Osteocyte (in vitro differentiated cells): ENCODE measurements at regions not wholly inside any gene's neighbourhood (a gene's known extent, or its start where the extent isn't known, plus 50 kb on each side); places are given as distances from the start of the nearest gene placed in this dataset.
"Not testable (repeated sequence)": the region's sequence is repeated elsewhere in the genome, so short reads cannot be mapped to it uniquely, and the experiment has no call there.

Experiments used
- DNase-seq: peaks from one replicate; pipeline ENCODE4 v3.0.0; 2021; ENCODE audit warnings: mixed read lengths; ENCODE audit not compliant: unreplicated experiment; ENCODE audit errors: extremely low spot score
- H3K27ac Mint-ChIP-seq: one replicate; pipeline ENCODE4 v1.8.0; 2021; ENCODE audit warnings: mild to moderate bottlenecking, mixed read lengths; ENCODE audit not compliant: unreplicated experiment
- H3K27me3 Mint-ChIP-seq: one replicate; pipeline ENCODE4 v1.8.0; 2021; ENCODE audit warnings: mixed read lengths; ENCODE audit not compliant: unreplicated experiment
- H3K36me3 Mint-ChIP-seq: one replicate; pipeline ENCODE4 v1.8.0; 2021; ENCODE audit warnings: mixed read lengths; ENCODE audit not compliant: unreplicated experiment
- H3K4me1 Mint-ChIP-seq: one replicate; pipeline ENCODE4 v1.8.0; 2021; ENCODE audit warnings: mixed read lengths; ENCODE audit not compliant: unreplicated experiment
- H3K4me3 Mint-ChIP-seq: one replicate; pipeline ENCODE4 v1.8.0; 2021; ENCODE audit warnings: mild to moderate bottlenecking, moderate library complexity, mixed read lengths; ENCODE audit not compliant: unreplicated experiment
- H3K9me3 Mint-ChIP-seq: one replicate; pipeline ENCODE4 v1.8.0; 2021; ENCODE audit warnings: mixed read lengths; ENCODE audit not compliant: unreplicated experiment
- CTCF ChIP-seq: fragments of 200-600 bp; sonication (generic); IDR thresholded peaks from 2 replicates; pipeline ENCODE4 v1.5.0; 2021; ENCODE audit warnings: antibody characterized with exemption, mild to moderate bottlenecking, moderate library complexity

DNA sequence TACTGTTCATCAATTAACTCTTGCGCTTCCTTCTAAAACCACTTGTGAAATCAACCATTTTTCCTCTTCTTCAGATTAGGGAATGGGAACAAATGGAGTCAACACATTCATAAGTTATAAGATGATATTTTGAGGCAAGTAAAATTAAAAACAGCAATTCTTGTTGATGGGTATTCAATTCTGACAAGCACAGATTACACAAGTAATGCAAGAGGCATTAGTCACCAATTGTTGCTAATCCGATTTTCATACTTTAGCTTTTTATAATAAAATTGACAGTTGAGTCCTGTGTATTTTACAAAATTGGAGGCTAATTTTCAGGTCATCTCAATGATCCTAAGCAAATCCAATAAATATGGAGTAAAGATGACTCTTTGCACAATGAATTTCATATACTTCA is 918.4 kb upstream of the SOX9 start:
- no peaks in the 10 kb centered on the region for H3K4me1 Mint-ChIP-seq
- H3K4me3 Mint-ChIP-seq: no peak overlapping the region
- H3K27ac Mint-ChIP-seq: no peak overlapping the region
- DNase-seq: no peak
- no peak for TF ChIP-seq CTCF
- no peaks in the 10 kb centered on the region for H3K27me3 Mint-ChIP-seq
- H3K36me3 Mint-ChIP-seq: no peaks in the 10 kb centered on the region
- no peaks in the 10 kb centered on the region for H3K9me3 Mint-ChIP-seq

DNA sequence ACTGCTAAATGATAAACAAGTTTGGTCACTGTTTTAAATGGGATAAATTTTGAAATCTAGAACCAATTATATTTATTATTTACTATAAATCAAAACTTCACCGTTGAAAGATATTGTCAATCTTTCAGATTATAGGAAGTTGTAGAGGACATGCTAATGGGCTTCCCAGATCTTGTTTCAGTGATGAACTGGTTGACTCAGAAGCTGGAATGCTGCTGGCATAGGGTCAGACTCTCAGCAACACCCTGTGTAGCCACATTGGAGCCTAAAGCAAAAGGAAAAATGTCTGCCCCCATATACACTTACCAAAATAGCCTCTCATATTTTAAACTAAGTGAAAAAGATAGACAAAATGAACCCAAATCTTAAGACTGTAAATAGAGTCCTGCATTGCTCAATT is 916.9 kb upstream of the SOX9 start:
- H3K4me3 Mint-ChIP-seq: no peak overlapping the region
- H3K36me3 Mint-ChIP-seq: no peaks in the 10 kb centered on the region
- no peaks in the 10 kb centered on the region for H3K27me3 Mint-ChIP-seq
- TF ChIP-seq CTCF: no peak
- no peak overlapping the region for H3K27ac Mint-ChIP-seq
- no peaks in the 10 kb centered on the region for H3K4me1 Mint-ChIP-seq
- no peak for DNase-seq
- no peaks in the 10 kb centered on the region for H3K9me3 Mint-ChIP-seq

DNA sequence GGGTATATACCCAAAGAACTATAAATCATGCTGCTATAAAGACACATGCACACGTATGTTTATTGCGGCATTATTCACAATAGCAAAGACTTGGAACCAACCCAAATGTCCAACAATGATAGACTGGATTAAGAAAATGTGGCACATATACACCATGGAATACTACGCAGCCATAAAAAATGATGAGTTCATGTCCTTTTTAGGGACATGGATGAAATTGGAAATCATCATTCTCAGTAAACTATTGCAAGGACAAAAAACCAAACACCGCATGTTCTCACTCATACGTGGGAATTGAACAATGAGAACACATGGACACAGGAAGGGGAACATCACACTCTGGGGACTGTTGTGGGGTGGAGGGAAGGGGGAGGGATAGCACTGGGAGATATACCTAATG is 914.9 kb upstream of the SOX9 start:
- DNase-seq, H3K4me3 Mint-ChIP-seq, H3K27me3 Mint-ChIP-seq, H3K27ac Mint-ChIP-seq, H3K4me1 Mint-ChIP-seq, H3K36me3 Mint-ChIP-seq, H3K9me3 Mint-ChIP-seq: not testable (repeated sequence)

DNA sequence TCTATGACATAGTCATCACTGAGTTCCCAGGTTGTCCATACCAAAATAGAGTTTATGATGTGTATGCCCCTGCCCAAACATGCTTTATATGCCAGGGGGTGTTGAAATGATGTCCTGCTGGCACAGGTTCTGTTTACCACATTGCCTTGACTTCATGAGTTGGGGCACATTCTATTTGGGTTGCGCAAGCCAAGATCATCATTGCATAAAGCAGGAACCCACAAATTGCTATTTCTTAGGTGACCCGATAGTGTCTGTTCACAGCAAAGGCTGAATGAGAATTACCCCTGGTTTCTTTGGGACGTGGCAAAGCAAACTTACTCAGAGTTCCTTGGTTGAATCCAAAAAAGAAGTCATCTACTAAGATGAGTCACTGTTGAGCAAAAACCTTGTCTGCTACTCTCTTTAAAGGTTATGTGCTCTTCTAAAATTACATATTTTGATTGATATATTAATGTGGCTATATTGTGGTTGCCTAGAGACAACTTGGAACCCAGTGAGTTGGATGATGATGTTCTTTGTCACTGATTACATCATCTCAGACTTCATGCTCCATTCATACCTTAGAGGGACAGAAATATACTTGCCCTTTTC is 912.6 kb upstream of the SOX9 start:
- no peaks in the 10 kb centered on the region for H3K27me3 Mint-ChIP-seq
- no peak for TF ChIP-seq CTCF
- no peak overlapping the region for H3K4me3 Mint-ChIP-seq
- H3K4me1 Mint-ChIP-seq: no peaks in the 10 kb centered on the region
- H3K36me3 Mint-ChIP-seq: no peaks in the 10 kb centered on the region
- no peak overlapping the region for H3K27ac Mint-ChIP-seq
- no peak for DNase-seq
- peaks cover 5% of the 10 kb centered on the region for H3K9me3 Mint-ChIP-seq

GRCh38 chr17:71213936-71214335 is 906.9 kb upstream of the SOX9 start:
- TF ChIP-seq CTCF: no peak
- peaks cover 2% of the 10 kb centered on the region for H3K27me3 Mint-ChIP-seq
- no peak overlapping the region for H3K27ac Mint-ChIP-seq
- H3K4me3 Mint-ChIP-seq: no peak overlapping the region
- H3K9me3 Mint-ChIP-seq: peaks cover 12% of the 10 kb centered on the region
- no peak for DNase-seq
- H3K4me1 Mint-ChIP-seq: no peaks in the 10 kb centered on the region
- H3K36me3 Mint-ChIP-seq: no peaks in the 10 kb centered on the region

GRCh38 chr17:71217769-71218168 is 903.1 kb upstream of the SOX9 start:
- Mint-ChIP-seq H3K4me3 (no peak overlapping the region), H3K27ac (no peak overlapping the region), H3K27me3 (peaks cover 2% of the 10 kb centered on the region), H3K4me1 (no peaks in the 10 kb centered on the region), H3K9me3 (peaks cover 11% of the 10 kb centered on the region), H3K36me3 (no peaks in the 10 kb centered on the region)
- no peak for TF ChIP-seq CTCF
- no peak for DNase-seq
